Fibroblast of the aortic adventitia (primary cell): ENCODE measurements at regions not wholly inside any gene's neighbourhood (a gene's known extent, or its start where the extent isn't known, plus 50 kb on each side); places are given as distances from the start of the nearest gene placed in this dataset.

Experiments used
- DNase-seq: peaks from one replicate; pipeline ENCODE4 v3.0.0-alpha.2; 2010; ENCODE audit warnings: low read depth
- H3K4me3 ChIP-seq: 2 replicates; pipeline ENCODE4 v1.5.1; 2011; ENCODE audit warnings: low read depth, mild to moderate bottlenecking, control low read depth, low read length, moderate library complexity
- TF ChIP-seq, protein P1 (sequence below): IDR thresholded peaks from 2 replicates; pipeline ENCODE4 v1.5.1; 2011; ENCODE audit warnings: mild to moderate bottlenecking, low read length, control low read depth, inconsistent platforms; ENCODE audit not compliant: insufficient read depth

DNA sequence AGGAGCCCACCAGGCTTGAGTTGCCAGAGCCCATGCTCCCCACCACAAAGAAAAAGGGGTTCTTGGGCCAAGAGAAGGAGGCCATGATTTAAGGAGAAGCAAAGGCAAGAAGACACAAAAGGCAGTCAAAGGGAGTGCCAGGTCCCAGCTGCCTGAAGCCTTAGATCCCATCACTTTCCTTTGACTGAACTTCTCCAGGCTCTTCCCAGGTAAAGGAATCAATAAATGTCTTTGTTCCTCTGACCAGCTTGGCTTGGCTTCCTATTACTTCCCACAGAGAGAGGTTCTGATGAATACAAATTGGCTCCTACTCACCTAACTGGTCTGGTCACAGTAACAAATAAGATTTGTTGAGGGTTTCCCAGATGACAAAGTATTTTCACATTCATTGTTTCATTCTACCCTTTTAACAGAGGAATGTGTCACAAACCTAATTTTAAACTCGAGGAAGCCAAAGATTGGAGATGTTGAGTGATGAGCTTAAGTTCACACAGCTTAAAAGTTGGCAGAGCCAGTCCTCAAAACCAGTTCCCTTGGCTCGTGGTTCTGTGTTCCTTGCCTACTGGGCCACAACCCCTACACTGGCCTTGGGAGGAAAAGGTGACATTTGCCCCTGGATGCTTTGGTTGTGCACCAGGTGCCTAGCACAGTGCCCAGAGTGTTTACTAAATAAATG lies 96.4 kb upstream of the SESN3 start:
- H3K4me3 ChIP-seq, result no peak overlapping the region
- TF ChIP-seq, protein P1, sequence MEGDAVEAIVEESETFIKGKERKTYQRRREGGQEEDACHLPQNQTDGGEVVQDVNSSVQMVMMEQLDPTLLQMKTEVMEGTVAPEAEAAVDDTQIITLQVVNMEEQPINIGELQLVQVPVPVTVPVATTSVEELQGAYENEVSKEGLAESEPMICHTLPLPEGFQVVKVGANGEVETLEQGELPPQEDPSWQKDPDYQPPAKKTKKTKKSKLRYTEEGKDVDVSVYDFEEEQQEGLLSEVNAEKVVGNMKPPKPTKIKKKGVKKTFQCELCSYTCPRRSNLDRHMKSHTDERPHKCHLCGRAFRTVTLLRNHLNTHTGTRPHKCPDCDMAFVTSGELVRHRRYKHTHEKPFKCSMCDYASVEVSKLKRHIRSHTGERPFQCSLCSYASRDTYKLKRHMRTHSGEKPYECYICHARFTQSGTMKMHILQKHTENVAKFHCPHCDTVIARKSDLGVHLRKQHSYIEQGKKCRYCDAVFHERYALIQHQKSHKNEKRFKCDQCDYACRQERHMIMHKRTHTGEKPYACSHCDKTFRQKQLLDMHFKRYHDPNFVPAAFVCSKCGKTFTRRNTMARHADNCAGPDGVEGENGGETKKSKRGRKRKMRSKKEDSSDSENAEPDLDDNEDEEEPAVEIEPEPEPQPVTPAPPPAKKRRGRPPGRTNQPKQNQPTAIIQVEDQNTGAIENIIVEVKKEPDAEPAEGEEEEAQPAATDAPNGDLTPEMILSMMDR, result no peak
- no peak for DNase-seq

DNA sequence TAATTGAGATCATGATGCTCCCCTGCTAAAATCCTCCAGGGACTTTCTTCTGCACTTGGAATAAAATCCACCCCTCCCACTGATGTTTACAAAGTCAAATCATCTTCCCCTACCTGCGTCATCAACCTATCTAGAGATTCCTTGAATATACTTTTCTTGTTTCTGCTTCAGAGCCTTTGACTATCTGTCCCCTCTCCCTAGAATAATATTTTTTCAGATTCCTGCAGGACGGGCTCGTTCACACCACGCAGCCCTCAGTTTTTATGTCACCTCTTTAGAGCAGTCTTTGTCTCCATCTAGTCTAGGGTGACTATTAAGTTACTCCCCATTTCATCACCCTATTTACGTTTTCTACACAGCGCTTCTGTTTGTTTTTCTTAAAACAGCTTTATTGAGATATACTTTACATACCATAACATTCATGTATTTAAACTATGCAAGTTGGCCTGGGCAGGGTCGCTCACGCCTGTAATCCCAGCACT lies 94.8 kb upstream of the SESN3 start:
- no peak overlapping the region for H3K4me3 ChIP-seq
- TF ChIP-seq, protein P1, result no peak
- no peak for DNase-seq

DNA sequence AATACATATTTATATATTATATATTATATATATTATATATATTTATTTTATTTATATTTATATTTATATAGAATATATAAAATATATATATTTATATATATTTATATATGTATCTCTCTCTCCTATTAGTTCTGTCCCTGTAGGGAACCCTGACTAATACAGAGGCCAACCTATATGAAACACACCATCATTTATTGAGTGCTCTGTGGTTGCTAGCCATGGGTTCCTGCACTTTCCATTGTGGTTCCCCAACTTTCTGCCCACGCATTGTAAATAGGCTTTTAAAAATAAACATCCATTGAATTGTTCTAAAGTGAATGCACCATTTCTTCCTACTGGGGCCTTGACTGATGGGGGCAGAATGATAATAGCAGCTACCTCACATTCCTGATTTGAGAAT lies 93.8 kb upstream of the SESN3 start:
- no peak for DNase-seq
- H3K4me3 ChIP-seq, result no peak overlapping the region
- TF ChIP-seq, protein P1, result no peak

DNA sequence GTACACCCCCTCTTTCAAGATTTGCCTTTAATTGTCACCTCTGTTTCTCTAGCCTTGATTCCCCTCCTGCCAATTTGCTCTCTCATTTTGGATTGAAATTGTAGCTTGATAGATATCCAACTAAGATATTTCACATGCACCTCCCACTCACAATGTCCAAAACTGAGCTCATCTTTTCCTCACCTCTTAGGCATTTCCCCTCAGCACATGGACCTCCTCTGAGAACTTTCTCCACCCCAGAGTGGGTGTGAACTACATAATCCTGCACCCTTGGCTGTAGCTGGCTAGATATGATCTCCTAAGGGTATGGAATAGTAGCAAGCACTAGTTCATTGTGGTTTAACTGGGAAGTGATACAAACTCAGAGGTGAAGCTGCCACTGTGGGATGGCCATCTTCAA lies 91.5 kb upstream of the SESN3 start:
- TF ChIP-seq, protein P1, result no peak
- DNase-seq, result peak; percentile 77

DNA sequence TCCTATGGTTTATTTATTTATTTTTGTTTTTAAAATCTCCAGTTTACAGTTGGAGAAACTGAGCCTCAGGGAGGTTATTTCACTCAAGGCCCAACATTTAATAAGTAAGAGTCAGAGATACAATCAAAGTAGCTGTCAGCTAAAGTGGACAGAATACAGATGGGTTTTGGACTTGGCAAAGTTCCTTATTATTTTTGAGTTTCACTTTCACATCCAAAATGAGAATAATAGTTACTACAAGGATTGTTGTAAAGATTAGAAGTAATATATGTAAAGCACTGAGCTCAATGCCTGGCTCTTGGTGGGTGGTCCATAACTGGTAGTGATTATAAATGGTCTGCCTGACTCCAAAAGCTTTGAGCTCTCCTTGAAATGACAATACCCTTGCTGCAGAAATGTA lies 87.5 kb upstream of the SESN3 start:
- no peak overlapping the region for H3K4me3 ChIP-seq
- DNase-seq, result peak; percentile 43
- TF ChIP-seq, protein P1, result no peak

More for the DNA sequence above, 91.5 kb upstream of the SESN3 start:
- no peak overlapping the region for H3K4me3 ChIP-seq

DNA sequence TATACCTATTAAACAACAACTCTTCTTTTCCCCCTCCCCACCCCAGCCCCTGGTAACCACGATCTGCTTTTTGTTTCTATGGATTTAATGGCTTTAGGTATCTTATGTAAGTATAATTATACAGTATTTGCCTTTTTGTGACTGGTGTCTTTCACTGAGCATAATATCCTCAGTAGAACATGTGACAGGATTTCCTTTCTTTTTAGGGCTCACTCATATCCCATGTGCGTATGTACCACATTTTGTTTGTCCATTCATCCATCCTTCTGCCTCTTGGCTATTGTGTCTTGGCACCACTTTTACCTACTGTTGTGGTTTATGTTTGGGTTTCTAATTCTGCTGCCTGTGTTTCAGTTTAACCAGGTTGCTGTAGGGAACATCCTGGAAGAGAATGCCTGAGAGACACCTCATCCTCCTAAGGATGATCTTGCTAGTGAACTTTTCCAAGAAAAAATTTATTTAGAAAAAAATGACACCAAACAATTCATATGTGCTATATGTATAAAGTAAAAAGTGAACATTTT lies 77.6 kb upstream of the SESN3 start:
- TF ChIP-seq, protein P1, result no peak
- no peak overlapping the region for H3K4me3 ChIP-seq
- no peak for DNase-seq
